ENCODE measurements at regions not wholly inside any gene's neighbourhood (a gene's known extent, or its start where the extent isn't known, plus 50 kb on each side); places are given as distances from the start of the nearest gene placed in this dataset.

DNA sequence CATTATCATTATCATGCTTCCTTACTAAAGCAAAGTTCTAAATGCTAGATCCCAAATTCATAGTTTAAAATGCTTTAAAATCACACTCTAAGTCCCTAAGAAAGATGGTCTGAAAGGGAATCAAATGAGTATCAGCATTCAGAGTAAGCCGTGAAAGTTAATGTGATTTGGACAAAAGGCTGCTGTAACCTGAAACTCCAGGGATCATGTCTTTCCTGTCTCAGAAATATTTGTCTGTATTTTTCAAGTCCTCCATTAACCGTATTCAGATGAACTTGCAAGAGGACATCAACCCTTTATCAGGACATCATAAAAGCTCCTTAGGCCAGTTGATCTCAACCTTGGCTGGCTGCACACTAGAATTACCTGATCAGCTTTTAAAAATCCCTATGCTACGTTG lies 324.3 kb upstream of the PKDCC start:
- Histone ChIP-seq H3K4me1 (ENCODE audit: insufficient read depth, low read length, poor library complexity, severe bottlenecking) (no peaks in the 10 kb centered on the region), H3K36me3 (ENCODE audit: insufficient read depth, low read length, poor library complexity, severe bottlenecking) (no peaks in the 10 kb centered on the region), H3K27me3 (replicated peaks; ENCODE audit: insufficient read depth, low read depth, low read length, poor library complexity) (no peaks in the 10 kb centered on the region), H3K9me3 (ENCODE audit: low read depth, low read length, poor library complexity, severe bottlenecking) (no peaks in the 10 kb centered on the region), H3K27ac (ENCODE audit: low read depth, low read length, poor library complexity, severe bottlenecking) (no peak overlapping the region), H3K4me3 (ENCODE audit: low read depth, low read length, poor library complexity, severe bottlenecking) (no peak overlapping the region)
- POLR2A ChIA-PET (ENCODE audit: low non-redundant PET) = no interaction called here
- intact Hi-C loops (cut with micrococcal nuclease; ENCODE audit: unreplicated experiment) = no loop called here
- CTCF ChIA-PET = no interaction called here
- TF ChIP-seq, protein P1, sequence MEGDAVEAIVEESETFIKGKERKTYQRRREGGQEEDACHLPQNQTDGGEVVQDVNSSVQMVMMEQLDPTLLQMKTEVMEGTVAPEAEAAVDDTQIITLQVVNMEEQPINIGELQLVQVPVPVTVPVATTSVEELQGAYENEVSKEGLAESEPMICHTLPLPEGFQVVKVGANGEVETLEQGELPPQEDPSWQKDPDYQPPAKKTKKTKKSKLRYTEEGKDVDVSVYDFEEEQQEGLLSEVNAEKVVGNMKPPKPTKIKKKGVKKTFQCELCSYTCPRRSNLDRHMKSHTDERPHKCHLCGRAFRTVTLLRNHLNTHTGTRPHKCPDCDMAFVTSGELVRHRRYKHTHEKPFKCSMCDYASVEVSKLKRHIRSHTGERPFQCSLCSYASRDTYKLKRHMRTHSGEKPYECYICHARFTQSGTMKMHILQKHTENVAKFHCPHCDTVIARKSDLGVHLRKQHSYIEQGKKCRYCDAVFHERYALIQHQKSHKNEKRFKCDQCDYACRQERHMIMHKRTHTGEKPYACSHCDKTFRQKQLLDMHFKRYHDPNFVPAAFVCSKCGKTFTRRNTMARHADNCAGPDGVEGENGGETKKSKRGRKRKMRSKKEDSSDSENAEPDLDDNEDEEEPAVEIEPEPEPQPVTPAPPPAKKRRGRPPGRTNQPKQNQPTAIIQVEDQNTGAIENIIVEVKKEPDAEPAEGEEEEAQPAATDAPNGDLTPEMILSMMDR (conservative IDR thresholded peaks at IDR 0.05; ENCODE audit: low read depth, low read length) = no peak
- no peak for TF ChIP-seq EZH2 (IDR thresholded peaks at IDR 0.05; ENCODE audit: borderline replicate concordance, low read depth, low read length, poor library complexity, severe bottlenecking)
- no peak for DNase-seq (ENCODE audit: low spot score)
- no TSS peak for BruUV-seq (replicated peaks)

DNA sequence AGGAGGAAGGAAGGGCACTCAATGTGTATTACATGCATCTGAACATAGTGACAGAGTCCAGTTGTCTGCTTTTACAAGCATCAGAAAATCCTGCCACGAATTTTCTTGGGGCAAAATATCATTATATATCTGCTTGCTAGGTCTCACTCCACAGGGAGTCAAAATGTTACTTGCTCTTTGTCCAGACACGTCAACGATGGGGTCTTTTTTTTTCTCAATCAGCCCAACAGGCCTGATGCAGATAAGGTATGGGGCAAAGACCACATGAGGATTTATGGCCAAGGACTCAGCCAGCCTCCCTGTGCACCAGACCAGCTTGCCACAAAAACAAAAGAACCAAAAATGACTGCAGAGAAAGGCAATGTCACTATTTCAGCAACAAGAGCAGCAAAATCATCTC lies 323.4 kb upstream of the PKDCC start:
- no peak overlapping the region for H3K27ac ChIP-seq (ENCODE audit: low read depth, low read length, poor library complexity, severe bottlenecking)
- TF ChIP-seq, protein P1 (conservative IDR thresholded peaks at IDR 0.05; ENCODE audit: low read depth, low read length) = no peak
- TF ChIP-seq EZH2 (IDR thresholded peaks at IDR 0.05; ENCODE audit: borderline replicate concordance, low read depth, low read length, poor library complexity, severe bottlenecking) = no peak

DNA sequence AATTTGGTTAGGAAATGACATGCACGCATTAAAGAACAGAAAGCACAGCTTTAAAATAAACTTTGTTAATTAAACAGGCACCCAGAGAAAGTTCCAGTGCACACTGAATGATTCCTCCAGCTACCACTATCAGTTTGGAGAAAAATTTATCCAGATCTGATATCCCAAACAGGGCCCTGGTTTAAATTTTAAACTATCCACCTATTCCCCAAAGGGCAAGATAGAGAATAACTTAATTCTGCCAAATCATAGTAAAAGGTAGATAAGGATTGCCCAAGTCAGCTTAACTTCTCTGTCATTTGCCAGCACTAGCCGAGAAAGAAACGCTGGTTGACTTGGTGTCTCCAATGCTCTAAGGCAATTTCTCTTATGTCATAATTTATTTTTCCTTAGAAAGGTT lies 321.9 kb upstream of the PKDCC start:
- Histone ChIP-seq H3K36me3 (ENCODE audit: insufficient read depth, low read length, poor library complexity, severe bottlenecking) (no peaks in the 10 kb centered on the region), H3K4me3 (ENCODE audit: low read depth, low read length, poor library complexity, severe bottlenecking) (no peak overlapping the region), H3K4me1 (ENCODE audit: insufficient read depth, low read length, poor library complexity, severe bottlenecking) (no peaks in the 10 kb centered on the region), H3K9me3 (ENCODE audit: low read depth, low read length, poor library complexity, severe bottlenecking) (no peaks in the 10 kb centered on the region), H3K27ac (ENCODE audit: low read depth, low read length, poor library complexity, severe bottlenecking) (no peak overlapping the region), H3K27me3 (replicated peaks; ENCODE audit: insufficient read depth, low read depth, low read length, poor library complexity) (no peaks in the 10 kb centered on the region)
- ChIA-PET CTCF (no interaction called here), POLR2A (ENCODE audit: low non-redundant PET) (no interaction called here)
- intact Hi-C loops (cut with micrococcal nuclease; ENCODE audit: unreplicated experiment) = no loop called here
- no TSS peak for BruUV-seq (replicated peaks)
- TF ChIP-seq EZH2 (IDR thresholded peaks at IDR 0.05; ENCODE audit: borderline replicate concordance, low read depth, low read length, poor library complexity, severe bottlenecking) = no peak
- TF ChIP-seq, protein P1 (conservative IDR thresholded peaks at IDR 0.05; ENCODE audit: low read depth, low read length) = no peak
- no peak for DNase-seq (ENCODE audit: low spot score)

More for the DNA sequence above, 323.4 kb upstream of the PKDCC start:
- Histone ChIP-seq H3K4me1 (ENCODE audit: insufficient read depth, low read length, poor library complexity, severe bottlenecking) (no peaks in the 10 kb centered on the region), H3K36me3 (ENCODE audit: insufficient read depth, low read length, poor library complexity, severe bottlenecking) (no peaks in the 10 kb centered on the region), H3K27me3 (replicated peaks; ENCODE audit: insufficient read depth, low read depth, low read length, poor library complexity) (no peaks in the 10 kb centered on the region), H3K9me3 (ENCODE audit: low read depth, low read length, poor library complexity, severe bottlenecking) (no peaks in the 10 kb centered on the region), H3K4me3 (ENCODE audit: low read depth, low read length, poor library complexity, severe bottlenecking) (no peak overlapping the region)
- DNase-seq (ENCODE audit: low spot score) = no peak
- BruUV-seq (replicated peaks) = no TSS peak
- ChIA-PET CTCF (no interaction called here), POLR2A (ENCODE audit: low non-redundant PET) (no interaction called here)
- intact Hi-C loops (cut with micrococcal nuclease; ENCODE audit: unreplicated experiment) = no loop called here

All from A673 (cell line).